ENCODE measurements at regions not wholly inside any gene's neighbourhood (a gene's known extent, or its start where the extent isn't known, plus 50 kb on each side); places are given as distances from the start of the nearest gene placed in this dataset.

GRCh38 chr22:19655399-19655798 lies 58.9 kb upstream of the SEPTIN5 start:
- Histone ChIP-seq H3K27ac (no peak overlapping the region), H3K4me1 (no peaks in the 10 kb centered on the region), H3K4me3 (no peak overlapping the region), H3K9me3 (no peaks in the 10 kb centered on the region), H3K27me3 (replicated peaks in 1 of 7) (peaks cover 0 to under 1% (median 0%) of the 10 kb centered on the region in 7 donors), H3K36me3 (no peaks in the 10 kb centered on the region)
- DNase-seq = no peak
- intact Hi-C loops (cut with DNase I; ENCODE audit: low total_unique reads) = no loop called here
- 77 to 88% (median 84%) methylated on average over 5 of the region's 5 CpGs for WGBS, 5 donors
- TF ChIP-seq POLR2AphosphoS5 (IDR thresholded peaks at IDR 0.05) (no peak), POLR2A (IDR thresholded peaks at IDR 0.05) (no peak)

GRCh38 chr22:19656541-19657251 lies 57.6 kb upstream of the SEPTIN5 start:
- no peak for TF ChIP-seq POLR2AphosphoS5 (IDR thresholded peaks at IDR 0.05)
- TF ChIP-seq CTCF (IDR thresholded peaks at IDR 0.05 in 8 of 11, conservative IDR thresholded peaks at IDR 0.05 in 3 of 11) = no peak
- TF ChIP-seq POLR2A (IDR thresholded peaks at IDR 0.05) = no peak
- DNase-seq = no peak
- H3K4me1 ChIP-seq = no peaks in the 10 kb centered on the region
- 95 to 100% (median 96%) methylated on average over 16 to 21 of the region's 21 CpGs for WGBS, 5 donors
- no peak overlapping the region for H3K27ac ChIP-seq
- intact Hi-C loops (cut with DNase I; ENCODE audit: low total_unique reads) = no loop called here
- H3K36me3 ChIP-seq = no peaks in the 10 kb centered on the region
- H3K4me3 ChIP-seq = no peak overlapping the region
- H3K9me3 ChIP-seq = no peaks in the 10 kb centered on the region
- no peaks in the 10 kb centered on the region for H3K27me3 ChIP-seq (replicated peaks in 1 of 7)

- no peaks in the 10 kb centered on the region for H3K27me3 ChIP-seq (replicated peaks in 1 of 7)
- H3K4me3 ChIP-seq = no peak overlapping the region
- H3K4me1 ChIP-seq = no peaks in the 10 kb centered on the region
- WGBS, 5 donors = 88 to 98% (median 96%) methylated on average over 4 to 8 of the region's 8 CpGs
- H3K36me3 ChIP-seq = no peaks in the 10 kb centered on the region
- no peaks in the 10 kb centered on the region for H3K9me3 ChIP-seq
- intact Hi-C loops (cut with DNase I; ENCODE audit: low total_unique reads) = no loop called here
- H3K27ac ChIP-seq = no peak overlapping the region
- no peak for TF ChIP-seq POLR2A (IDR thresholded peaks at IDR 0.05)
- TF ChIP-seq POLR2AphosphoS5 (IDR thresholded peaks at IDR 0.05) = no peak
- no peak for DNase-seq
These were observed 56.8 kb upstream of the SEPTIN5 start for GRCh38 chr22:19657252-19658056.

- Histone ChIP-seq H3K27me3 (replicated peaks in 1 of 7) (no peaks in the 10 kb centered on the region), H3K4me1 (peaks cover 0 to 3% (median 2%) of the 10 kb centered on the region in 6 donors), H3K27ac (no peak overlapping the region), H3K4me3 (no peak overlapping the region), H3K9me3 (no peaks in the 10 kb centered on the region), H3K36me3 (no peaks in the 10 kb centered on the region)
- intact Hi-C loops (cut with DNase I; ENCODE audit: low total_unique reads) = no loop called here
- no peak for DNase-seq
- no peak for TF ChIP-seq CTCF (IDR thresholded peaks at IDR 0.05 in 8 of 11, conservative IDR thresholded peaks at IDR 0.05 in 3 of 11)
- TF ChIP-seq POLR2AphosphoS5 (IDR thresholded peaks at IDR 0.05) = no peak
- no peak for TF ChIP-seq POLR2A (IDR thresholded peaks at IDR 0.05)
- 92 to 100% (median 95%) methylated on average over 7 to 10 of the region's 10 CpGs for WGBS, 5 donors
These were observed 56.0 kb upstream of the SEPTIN5 start for GRCh38 chr22:19658057-19658966.
